ENCODE measurements at regions not wholly inside any gene's neighbourhood (a gene's known extent, or its start where the extent isn't known, plus 50 kb on each side); places are given as distances from the start of the nearest gene placed in this dataset.
A peak's percentile ranks its signal among the peaks of the same experiment; 100 is the strongest.

DNA sequence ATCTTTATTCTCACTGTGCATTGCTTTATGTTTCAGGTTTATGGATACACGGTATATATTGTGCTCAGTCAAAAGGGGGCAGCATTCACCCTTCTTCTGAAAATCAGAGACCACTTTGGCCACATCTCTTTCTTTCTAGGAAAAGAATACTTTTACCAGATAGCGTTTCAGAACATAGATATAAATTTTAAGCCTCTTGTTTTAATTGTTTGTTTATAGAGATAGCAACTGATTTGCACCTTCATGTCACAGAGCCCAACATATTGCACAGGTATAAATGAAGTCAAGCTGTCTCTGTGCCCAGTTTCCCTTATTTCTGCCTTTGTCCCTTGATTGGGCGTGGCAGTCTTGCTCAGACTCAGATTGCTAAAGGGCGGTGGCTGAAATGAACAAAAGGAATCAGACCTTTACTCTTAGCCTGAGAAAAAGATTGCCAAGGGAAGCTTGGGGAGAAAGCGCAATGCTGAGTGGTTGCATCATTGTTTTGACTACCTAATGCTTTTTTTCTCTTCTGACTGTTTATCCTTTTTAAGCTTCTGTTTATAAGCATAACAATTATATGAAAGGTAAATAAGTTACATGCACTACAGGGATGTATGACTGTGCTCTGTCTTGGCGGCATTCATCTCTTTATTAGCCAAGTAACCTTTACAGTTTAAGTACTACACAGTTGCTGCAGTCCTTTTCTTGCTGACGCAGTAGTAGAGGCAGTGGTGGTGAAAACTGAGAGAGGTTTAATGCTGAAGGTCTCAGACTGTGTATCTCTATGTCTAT lies 70.8 kb upstream of the ZBTB20 start:
- POLR2A ChIA-PET, result no interaction called here
- peak; percentile 58 for TF ChIP-seq CTCF (IDR thresholded peaks at IDR 0.05; ENCODE audit: insufficient read depth, low read length, missing control alignments)
- H3K4me3 ChIP-seq (ENCODE audit: low read depth, low read length), result no peak overlapping the region
- CTCF ChIA-PET, result interaction anchor here (0.6 to 4.4 kb wide), 82 partner anchors 9 to 604 kb away, joined by 3 to 56 read pairs (median 4); no protein-coding TSS in a partner anchor
- no peak for DNase-seq (ENCODE audit: low read depth, low spot score)

GRCh38 chr3:115218859-115219258 lies 71.8 kb upstream of the ZBTB20 start:
- ChIA-PET POLR2A (no interaction called here), CTCF (interaction anchor here (0.8 to 4.4 kb wide), 25 partner anchors 8 to 600 kb away, joined by 3 to 56 read pairs (median 7); no protein-coding TSS in a partner anchor)
- no peak for TF ChIP-seq CTCF (IDR thresholded peaks at IDR 0.05; ENCODE audit: insufficient read depth, low read length, missing control alignments)

GRCh38 chr3:115224687-115225086 lies 77.6 kb upstream of the ZBTB20 start:
- no peak overlapping the region for H3K4me3 ChIP-seq (ENCODE audit: low read depth, low read length)
- no peak for TF ChIP-seq CTCF (IDR thresholded peaks at IDR 0.05; ENCODE audit: insufficient read depth, low read length, missing control alignments)
- POLR2A ChIA-PET, result no interaction called here
- DNase-seq (ENCODE audit: low read depth, low spot score), result no peak
- CTCF ChIA-PET, result no interaction called here

More at GRCh38 chr3:115218859-115219258, 71.8 kb upstream of the ZBTB20 start:
- no peak for DNase-seq (ENCODE audit: low read depth, low spot score)
- H3K4me3 ChIP-seq (ENCODE audit: low read depth, low read length), result no peak overlapping the region

- POLR2A ChIA-PET, result no interaction called here
- TF ChIP-seq CTCF (IDR thresholded peaks at IDR 0.05; ENCODE audit: insufficient read depth, low read length, missing control alignments), result no peak
- CTCF ChIA-PET, result interaction anchor here (0.8 to 2.6 kb wide), 5 partner anchors 9 to 466 kb away, joined by 3 to 19 read pairs (median 4); no protein-coding TSS in a partner anchor
- DNase-seq (ENCODE audit: low read depth, low spot score), result no peak
- no peak overlapping the region for H3K4me3 ChIP-seq (ENCODE audit: low read depth, low read length)
Observed at GRCh38 chr3:115226844-115227445, 79.9 kb upstream of the ZBTB20 start.

- POLR2A ChIA-PET, result no interaction called here
- CTCF ChIA-PET, result interaction anchor here (0.8 to 2.6 kb wide), 6 partner anchors 10 to 557 kb away, joined by 3 to 19 read pairs (median 4); no protein-coding TSS in a partner anchor
- no peak overlapping the region for H3K4me3 ChIP-seq (ENCODE audit: low read depth, low read length)
- TF ChIP-seq CTCF (IDR thresholded peaks at IDR 0.05; ENCODE audit: insufficient read depth, low read length, missing control alignments), result no peak
- no peak for DNase-seq (ENCODE audit: low read depth, low spot score)
Observed at GRCh38 chr3:115227461-115227860, 80.4 kb upstream of the ZBTB20 start.

DNA sequence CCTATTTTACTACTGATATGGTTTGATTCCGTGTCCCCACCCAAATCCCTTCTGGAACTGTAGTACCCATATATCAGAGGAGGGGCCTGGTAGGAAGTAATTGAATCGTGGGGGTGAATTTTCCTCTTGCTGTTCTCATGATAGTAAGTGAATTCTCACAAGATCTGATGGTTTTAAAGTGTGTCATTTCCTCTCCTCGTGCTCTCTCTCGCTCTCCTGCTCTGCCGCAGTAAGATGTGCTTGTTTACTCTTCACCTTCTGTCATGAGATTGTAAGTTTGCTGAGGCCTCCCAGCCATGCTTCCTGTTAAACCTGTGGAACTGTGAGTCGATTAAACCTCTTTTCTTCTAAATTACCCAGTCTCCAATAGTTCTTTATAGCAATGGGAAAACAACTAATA lies 81.2 kb upstream of the ZBTB20 start:
- no peak for DNase-seq (ENCODE audit: low read depth, low spot score)
- no peak for TF ChIP-seq CTCF (IDR thresholded peaks at IDR 0.05; ENCODE audit: insufficient read depth, low read length, missing control alignments)
- POLR2A ChIA-PET, result no interaction called here
- CTCF ChIA-PET, result interaction anchor here (1.1 to 2.6 kb wide), 5 partner anchors 10 to 556 kb away, joined by 3 to 19 read pairs (median 4); no protein-coding TSS in a partner anchor
- no peak overlapping the region for H3K4me3 ChIP-seq (ENCODE audit: low read depth, low read length)

Data from AG04449 (cell line).